ENCODE measurements at regions not wholly inside any gene's neighbourhood (a gene's known extent, or its start where the extent isn't known, plus 50 kb on each side); places are given as distances from the start of the nearest gene placed in this dataset.

- no peak for DNase-seq (ENCODE audit: low spot score)
- H3K27ac Mint-ChIP-seq (ENCODE audit: unreplicated experiment): no peak overlapping the region
- H3K4me3 Mint-ChIP-seq (ENCODE audit: unreplicated experiment): no peak overlapping the region
- H3K9me3 Mint-ChIP-seq (ENCODE audit: unreplicated experiment): no peaks in the 10 kb centered on the region
- TF ChIP-seq CTCF (IDR thresholded peaks at IDR 0.05; ENCODE audit: unreplicated experiment): no peak
- no peaks in the 10 kb centered on the region for H3K27me3 Mint-ChIP-seq (ENCODE audit: unreplicated experiment)
- H3K36me3 Mint-ChIP-seq (ENCODE audit: low read depth, unreplicated experiment): no peaks in the 10 kb centered on the region
- H3K4me1 Mint-ChIP-seq (ENCODE audit: unreplicated experiment): peaks cover 17% of the 10 kb centered on the region
Observed at GRCh38 chr17:31674717-31675349, 184.2 kb downstream of the COPRS start.

DNA sequence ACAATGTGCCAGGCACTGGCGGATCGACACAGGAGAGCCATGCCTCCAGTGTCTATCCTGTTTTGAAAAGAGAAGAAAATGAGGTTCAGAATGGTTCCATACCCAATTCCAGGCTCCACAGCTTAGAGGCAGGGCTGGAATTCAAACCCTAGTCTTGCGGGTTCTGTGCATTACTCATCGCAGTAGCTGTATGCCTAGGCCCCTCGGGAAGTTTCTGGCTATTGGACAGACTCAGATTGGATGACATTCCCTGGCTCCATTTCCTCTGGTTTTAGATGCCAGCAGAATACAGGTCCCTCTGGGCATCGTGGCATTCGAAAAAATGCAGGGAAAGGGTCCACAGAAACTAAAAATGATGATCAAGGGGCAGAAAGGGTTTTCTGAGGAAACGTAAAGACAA is 184.7 kb downstream of the COPRS start:
- H3K27me3 Mint-ChIP-seq (ENCODE audit: unreplicated experiment): no peaks in the 10 kb centered on the region
- H3K27ac Mint-ChIP-seq (ENCODE audit: unreplicated experiment): no peak overlapping the region
- no peak for TF ChIP-seq CTCF (IDR thresholded peaks at IDR 0.05; ENCODE audit: unreplicated experiment)
- DNase-seq (ENCODE audit: low spot score): no peak
- no peaks in the 10 kb centered on the region for H3K9me3 Mint-ChIP-seq (ENCODE audit: unreplicated experiment)
- no peaks in the 10 kb centered on the region for H3K36me3 Mint-ChIP-seq (ENCODE audit: low read depth, unreplicated experiment)
- no peak overlapping the region for H3K4me3 Mint-ChIP-seq (ENCODE audit: unreplicated experiment)
- peaks cover 14% of the 10 kb centered on the region for H3K4me1 Mint-ChIP-seq (ENCODE audit: unreplicated experiment)

GRCh38 chr17:31673076-31673475 is 186.0 kb downstream of the COPRS start:
- no peak overlapping the region for H3K27ac Mint-ChIP-seq (ENCODE audit: unreplicated experiment)
- no peaks in the 10 kb centered on the region for H3K9me3 Mint-ChIP-seq (ENCODE audit: unreplicated experiment)
- no peak for DNase-seq (ENCODE audit: low spot score)
- no peaks in the 10 kb centered on the region for H3K27me3 Mint-ChIP-seq (ENCODE audit: unreplicated experiment)
- peaks cover 6% of the 10 kb centered on the region for H3K4me1 Mint-ChIP-seq (ENCODE audit: unreplicated experiment)
- TF ChIP-seq CTCF (IDR thresholded peaks at IDR 0.05; ENCODE audit: unreplicated experiment): no peak
- no peak overlapping the region for H3K4me3 Mint-ChIP-seq (ENCODE audit: unreplicated experiment)
- H3K36me3 Mint-ChIP-seq (ENCODE audit: low read depth, unreplicated experiment): no peaks in the 10 kb centered on the region

DNA sequence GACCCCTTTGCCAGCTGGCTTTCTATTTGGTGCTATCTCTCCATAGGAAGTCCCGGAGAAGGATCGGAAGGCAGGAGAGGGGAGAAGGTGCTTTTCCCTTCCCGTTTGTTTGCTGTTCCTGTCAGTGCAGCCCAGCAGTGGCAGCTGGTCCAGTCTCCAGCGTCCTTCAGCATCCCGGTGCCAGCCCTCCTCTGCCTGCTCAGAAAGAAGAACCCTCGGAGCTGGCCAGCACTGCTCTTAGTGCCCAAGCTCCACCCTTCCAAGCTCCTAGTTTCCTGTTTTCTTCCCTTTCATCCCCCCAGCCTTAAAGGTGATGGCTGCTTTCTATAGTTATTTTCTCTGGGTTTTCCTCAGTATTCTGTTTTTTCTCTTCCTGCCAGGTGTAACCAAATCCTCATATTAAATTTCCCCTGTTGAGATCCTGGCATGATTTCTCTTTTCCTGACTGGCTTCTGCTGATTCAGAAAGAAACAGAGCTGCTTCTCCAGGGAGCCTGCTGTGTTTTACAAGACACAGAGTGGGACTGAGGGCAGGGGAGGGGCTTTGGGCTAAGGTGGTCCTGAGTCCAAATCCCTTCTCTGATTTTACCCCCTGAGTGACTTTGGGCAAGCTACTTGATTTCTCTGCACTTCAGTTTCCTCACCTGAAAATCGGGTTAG is 186.8 kb downstream of the COPRS start:
- no peak for DNase-seq (ENCODE audit: low spot score)
- Mint-ChIP-seq H3K9me3 (ENCODE audit: unreplicated experiment) (no peaks in the 10 kb centered on the region), H3K4me3 (ENCODE audit: unreplicated experiment) (no peak overlapping the region)

More for the DNA sequence above, 186.8 kb downstream of the COPRS start:
- H3K36me3 Mint-ChIP-seq (ENCODE audit: low read depth, unreplicated experiment): no peaks in the 10 kb centered on the region
- no peak for TF ChIP-seq CTCF (IDR thresholded peaks at IDR 0.05; ENCODE audit: unreplicated experiment)
- no peaks in the 10 kb centered on the region for H3K4me1 Mint-ChIP-seq (ENCODE audit: unreplicated experiment)
- no peaks in the 10 kb centered on the region for H3K27me3 Mint-ChIP-seq (ENCODE audit: unreplicated experiment)
- no peak overlapping the region for H3K27ac Mint-ChIP-seq (ENCODE audit: unreplicated experiment)
